ENCODE measurements at regions not wholly inside any gene's neighbourhood (a gene's known extent, or its start where the extent isn't known, plus 50 kb on each side); places are given as distances from the start of the nearest gene placed in this dataset.

DNA sequence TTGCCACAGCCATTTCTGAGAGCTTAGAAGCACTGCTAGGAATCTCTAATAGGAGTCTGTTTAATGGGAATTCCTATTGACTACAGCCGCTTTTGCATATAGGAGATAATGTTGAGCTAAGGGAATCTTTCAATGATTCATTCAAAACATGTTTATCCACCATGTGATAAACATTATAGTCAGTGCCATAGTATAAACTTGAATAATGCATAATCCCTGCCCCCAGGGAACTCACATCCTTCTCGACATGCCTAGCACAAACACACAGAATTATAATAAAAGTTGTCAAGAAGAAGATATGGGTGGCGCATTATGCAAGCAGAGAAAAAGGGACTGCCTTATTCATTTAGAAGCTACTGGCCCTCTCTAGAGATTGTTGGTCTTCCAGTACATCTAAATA is 248.0 kb downstream of the DAD1 start:
- no peak overlapping the region for H3K4me3 ChIP-seq (ENCODE audit: control insufficient read depth, low read depth, low read length)
- DNase-seq (ENCODE audit: low read depth), result no peak
- TF ChIP-seq, protein P1, sequence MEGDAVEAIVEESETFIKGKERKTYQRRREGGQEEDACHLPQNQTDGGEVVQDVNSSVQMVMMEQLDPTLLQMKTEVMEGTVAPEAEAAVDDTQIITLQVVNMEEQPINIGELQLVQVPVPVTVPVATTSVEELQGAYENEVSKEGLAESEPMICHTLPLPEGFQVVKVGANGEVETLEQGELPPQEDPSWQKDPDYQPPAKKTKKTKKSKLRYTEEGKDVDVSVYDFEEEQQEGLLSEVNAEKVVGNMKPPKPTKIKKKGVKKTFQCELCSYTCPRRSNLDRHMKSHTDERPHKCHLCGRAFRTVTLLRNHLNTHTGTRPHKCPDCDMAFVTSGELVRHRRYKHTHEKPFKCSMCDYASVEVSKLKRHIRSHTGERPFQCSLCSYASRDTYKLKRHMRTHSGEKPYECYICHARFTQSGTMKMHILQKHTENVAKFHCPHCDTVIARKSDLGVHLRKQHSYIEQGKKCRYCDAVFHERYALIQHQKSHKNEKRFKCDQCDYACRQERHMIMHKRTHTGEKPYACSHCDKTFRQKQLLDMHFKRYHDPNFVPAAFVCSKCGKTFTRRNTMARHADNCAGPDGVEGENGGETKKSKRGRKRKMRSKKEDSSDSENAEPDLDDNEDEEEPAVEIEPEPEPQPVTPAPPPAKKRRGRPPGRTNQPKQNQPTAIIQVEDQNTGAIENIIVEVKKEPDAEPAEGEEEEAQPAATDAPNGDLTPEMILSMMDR (IDR thresholded peaks at IDR 0.05; ENCODE audit: control insufficient read depth, insufficient read depth, low read depth, low read length, missing control alignments), result no peak

DNA sequence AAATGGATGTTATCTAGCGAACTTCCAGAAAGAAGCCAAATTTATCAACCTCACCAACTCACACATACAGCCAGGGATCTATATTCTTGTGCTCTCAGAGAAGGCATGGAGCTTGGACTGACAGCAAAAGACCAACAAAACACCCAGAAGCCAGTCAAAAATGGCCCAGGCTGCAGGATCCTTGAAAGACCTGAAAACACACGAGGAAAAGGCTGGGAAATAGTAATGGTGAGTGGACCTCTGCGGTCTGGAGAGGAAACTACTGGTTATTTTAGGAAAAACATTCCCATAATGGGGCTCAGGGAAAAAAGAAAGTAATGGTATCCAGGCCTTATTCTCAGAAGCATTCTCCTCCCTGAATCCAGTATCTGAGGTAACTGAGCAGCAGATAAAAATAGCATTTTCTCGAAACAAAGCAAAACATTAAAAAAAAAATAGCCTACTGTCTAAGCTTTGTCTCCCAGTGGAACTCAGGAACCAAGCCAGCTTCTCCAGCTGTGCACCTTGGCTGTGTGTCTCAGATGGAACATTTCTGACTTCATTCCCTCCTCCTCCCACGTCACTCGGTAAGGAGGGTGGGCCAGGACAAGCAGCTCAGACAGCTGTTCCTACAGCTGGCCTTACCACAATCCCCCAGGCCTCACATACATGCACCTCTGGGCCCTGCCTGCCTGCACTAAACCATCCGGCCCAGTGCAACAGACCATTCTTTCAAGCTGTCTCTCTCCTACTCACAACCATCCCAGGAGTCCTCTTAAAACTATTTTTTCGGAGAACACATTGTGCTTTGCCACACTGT is 249.9 kb downstream of the DAD1 start:
- no peak for DNase-seq (ENCODE audit: low read depth)
- no peak overlapping the region for H3K4me3 ChIP-seq (ENCODE audit: control insufficient read depth, low read depth, low read length)
- TF ChIP-seq, protein P1 (IDR thresholded peaks at IDR 0.05; ENCODE audit: control insufficient read depth, insufficient read depth, low read depth, low read length, missing control alignments), result no peak

DNA sequence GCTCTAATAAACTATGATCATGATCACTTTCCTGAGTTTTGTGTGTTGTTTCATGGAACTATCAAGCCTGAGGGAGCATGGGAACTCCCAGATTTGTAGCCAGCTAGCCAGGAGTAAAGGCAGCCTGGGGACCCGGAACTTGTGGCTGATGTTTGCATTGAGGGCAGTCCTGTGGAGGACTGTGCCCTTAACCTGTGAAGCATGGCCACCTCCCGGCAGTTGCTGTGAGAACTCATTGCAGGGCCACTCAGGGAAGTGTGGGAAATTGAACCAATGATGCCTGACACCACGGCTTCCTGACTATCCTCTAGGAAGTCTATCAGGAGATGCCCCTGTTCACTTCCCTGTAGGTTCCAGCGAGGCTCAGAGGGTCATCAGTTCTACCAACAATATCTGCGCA is 250.6 kb downstream of the DAD1 start:
- TF ChIP-seq, protein P1 (IDR thresholded peaks at IDR 0.05; ENCODE audit: control insufficient read depth, insufficient read depth, low read depth, low read length, missing control alignments), result no peak
- DNase-seq (ENCODE audit: low read depth), result no peak
- H3K4me3 ChIP-seq (ENCODE audit: control insufficient read depth, low read depth, low read length), result no peak overlapping the region

GRCh38 chr14:22337938-22338337 is 251.1 kb downstream of the DAD1 start:
- DNase-seq (ENCODE audit: low read depth), result no peak
- H3K4me3 ChIP-seq (ENCODE audit: control insufficient read depth, low read depth, low read length), result no peak overlapping the region
- TF ChIP-seq, protein P1 (IDR thresholded peaks at IDR 0.05; ENCODE audit: control insufficient read depth, insufficient read depth, low read depth, low read length, missing control alignments), result no peak

DNA sequence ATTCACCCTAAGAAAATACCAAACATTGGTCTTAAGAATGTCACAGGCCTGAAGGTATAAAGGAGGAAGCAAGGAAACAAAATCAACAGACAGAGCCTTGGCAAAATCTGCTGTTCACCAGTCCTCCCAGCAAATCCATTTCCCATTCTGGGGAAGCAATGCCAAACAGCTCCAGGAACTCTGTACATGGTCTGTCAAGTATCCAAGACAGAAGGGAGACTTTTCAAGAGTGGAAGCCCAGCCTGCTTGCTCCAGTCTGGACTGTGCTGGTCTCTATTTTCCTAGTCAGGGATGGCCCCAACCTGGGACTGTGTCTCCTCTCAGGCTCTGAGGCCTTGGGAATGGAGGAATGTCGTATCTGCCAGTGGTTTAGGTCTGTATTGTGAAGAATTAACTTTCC is 251.5 kb downstream of the DAD1 start:
- no peak overlapping the region for H3K4me3 ChIP-seq (ENCODE audit: control insufficient read depth, low read depth, low read length)
- TF ChIP-seq, protein P1 (IDR thresholded peaks at IDR 0.05; ENCODE audit: control insufficient read depth, insufficient read depth, low read depth, low read length, missing control alignments), result no peak
- no peak for DNase-seq (ENCODE audit: low read depth)

DNA sequence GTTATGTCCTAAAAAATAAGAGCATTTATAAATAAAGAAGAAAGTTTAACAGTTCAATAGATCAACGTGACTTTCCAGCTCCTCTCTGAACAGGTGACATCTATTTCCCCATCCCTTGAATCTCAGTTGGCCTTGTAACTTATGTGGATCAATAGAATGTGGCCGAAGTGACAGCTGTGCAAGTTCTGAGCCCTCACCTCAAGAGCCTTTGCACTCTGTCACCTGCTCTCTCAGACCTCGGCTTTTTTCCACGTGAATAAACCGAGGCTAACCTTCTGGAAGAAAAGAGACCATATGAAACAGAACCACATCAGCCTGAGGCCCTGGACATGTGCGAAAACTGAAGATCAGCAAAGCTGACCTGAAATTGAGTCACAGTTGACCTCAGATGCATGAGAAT is 253.0 kb downstream of the DAD1 start:
- DNase-seq (ENCODE audit: low read depth), result no peak
- TF ChIP-seq, protein P1 (IDR thresholded peaks at IDR 0.05; ENCODE audit: control insufficient read depth, insufficient read depth, low read depth, low read length, missing control alignments), result no peak
- no peak overlapping the region for H3K4me3 ChIP-seq (ENCODE audit: control insufficient read depth, low read depth, low read length)

Data from AG09309 (cell line).